ENCODE measurements at regions not wholly inside any gene's neighbourhood (a gene's known extent, or its start where the extent isn't known, plus 50 kb on each side); places are given as distances from the start of the nearest gene placed in this dataset.
A peak's percentile ranks its signal among the peaks of the same experiment; 100 is the strongest.

DNA sequence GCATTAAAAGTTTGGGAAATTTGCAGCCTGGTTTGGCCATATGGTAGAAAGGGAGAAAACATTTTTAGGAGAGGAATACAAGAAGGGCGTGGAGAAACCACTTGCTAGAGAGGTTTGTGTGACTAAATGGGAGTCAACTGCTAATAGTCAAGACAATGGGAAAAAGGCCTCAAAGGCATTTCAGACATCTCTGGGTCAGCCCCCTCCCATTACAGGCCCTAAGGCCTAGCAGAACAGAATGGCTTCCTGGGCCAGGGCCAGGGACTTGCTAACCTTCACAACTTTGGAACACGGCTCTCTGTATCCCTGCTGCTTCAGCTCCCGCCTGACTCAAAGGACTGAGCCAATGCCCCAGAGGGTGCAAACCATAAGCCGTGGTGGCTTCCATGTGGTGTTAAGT is 752.3 kb upstream of the ADAMTS5 start:
- DNase-seq = no peak

DNA sequence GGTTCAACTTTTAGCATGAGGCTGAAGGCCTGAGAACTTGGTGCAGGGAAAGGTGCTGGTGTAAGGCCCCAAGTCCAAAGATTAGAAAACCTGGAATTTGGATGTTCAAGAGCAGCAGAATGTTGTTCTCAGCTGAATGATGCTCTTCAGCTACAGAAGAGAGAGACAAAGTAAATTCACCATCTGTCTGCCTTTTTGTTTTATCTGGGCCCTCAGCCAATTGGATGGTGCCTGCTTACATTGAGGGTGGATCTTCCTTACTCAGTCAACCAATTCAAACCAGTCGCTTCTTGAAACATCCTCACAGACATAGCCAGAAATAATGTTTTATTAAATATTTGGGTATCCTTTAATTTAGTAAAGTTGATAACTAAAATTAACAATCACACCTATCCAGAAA is 748.2 kb upstream of the ADAMTS5 start:
- DNase-seq = no peak

DNA sequence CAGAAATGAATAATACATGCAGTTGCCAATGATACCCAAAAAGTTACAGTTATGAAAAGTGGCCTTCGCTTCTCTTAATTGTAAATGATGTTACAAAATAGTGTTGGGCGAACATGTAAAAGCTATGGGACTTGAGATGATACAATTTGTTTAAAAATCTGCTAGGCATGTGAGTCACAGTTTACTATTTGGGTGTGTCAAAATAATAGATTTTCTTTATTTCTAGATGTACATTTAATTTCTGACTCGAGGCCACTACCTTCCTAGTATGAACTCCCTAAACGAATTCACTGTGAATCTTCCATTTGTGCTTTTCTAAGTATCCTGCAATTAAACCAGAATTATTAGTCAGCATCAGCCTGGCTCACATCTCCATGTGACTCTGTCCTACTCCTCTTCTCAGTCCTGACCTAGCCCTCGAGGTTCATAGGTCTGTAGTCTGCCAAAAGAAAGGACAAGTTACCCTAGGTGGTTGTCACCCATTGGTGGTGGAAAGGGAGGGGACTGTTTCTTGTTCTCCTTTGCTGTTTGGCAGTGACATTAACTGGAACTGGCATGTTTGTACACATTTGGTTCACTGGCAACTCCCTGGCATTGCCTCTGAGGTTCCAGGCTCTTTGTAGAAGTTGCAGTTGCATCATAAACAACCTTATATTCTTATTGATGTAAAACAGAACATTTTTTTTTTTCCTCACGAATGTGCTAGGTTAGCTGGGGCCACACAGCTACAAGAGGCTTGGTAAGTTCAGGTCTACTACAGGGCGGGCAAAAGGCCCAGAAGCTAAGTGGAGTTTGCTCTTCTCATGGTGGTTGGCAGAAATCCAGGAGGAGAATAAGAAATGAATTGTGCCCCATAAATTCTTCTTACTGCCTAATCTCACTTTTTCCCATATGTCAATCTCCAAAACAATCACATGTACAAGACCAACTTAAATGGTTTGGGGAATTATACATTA is 746.5 kb upstream of the ADAMTS5 start:
- DNase-seq = no peak

DNA sequence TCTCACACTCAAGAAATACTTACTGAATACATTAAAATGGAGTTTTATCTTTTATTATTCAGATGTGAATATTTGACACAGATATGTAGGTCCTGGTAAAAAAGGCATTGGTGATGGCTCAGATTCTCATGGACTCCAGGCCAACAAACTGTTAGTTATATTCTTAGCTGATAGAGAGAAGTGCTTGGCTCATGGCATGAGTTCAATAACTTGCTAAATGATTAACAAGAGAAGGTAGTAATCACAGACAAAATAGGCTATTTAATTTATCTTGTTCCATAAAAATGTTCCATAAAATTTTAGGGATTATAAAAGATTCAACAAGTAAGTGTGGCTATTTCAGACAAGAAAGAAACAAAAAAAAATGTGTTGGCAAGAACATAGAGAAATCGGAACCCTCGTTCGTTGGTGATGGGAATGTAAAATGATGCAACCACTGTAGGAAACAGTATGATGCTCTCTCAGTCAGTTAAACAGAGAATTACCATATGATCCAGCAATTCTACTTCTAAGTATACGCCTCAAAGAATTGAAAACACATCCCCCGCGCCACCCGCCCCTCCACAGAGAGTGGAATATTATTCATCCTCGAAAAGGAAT is 737.8 kb upstream of the ADAMTS5 start:
- DNase-seq = no peak

DNA sequence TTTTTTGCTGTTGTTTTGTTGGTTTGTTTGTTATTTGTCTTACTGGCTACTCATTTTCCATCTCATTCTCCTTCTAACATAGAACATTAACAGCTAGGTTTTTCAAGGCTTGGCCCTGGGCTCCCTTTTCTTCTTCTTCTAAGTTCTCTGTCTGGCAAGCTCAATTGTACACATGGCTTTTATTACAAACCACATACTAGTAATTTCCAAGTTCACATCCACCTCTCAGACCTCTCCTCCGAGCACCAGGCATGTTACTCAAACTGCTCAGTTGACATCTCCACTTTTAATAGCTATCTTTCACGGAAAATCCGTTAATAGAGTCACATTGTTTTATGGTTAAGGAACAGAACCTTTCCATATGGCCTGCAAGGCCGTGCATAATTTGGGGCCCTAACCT is 736.9 kb upstream of the ADAMTS5 start:
- no peak for DNase-seq

DNA sequence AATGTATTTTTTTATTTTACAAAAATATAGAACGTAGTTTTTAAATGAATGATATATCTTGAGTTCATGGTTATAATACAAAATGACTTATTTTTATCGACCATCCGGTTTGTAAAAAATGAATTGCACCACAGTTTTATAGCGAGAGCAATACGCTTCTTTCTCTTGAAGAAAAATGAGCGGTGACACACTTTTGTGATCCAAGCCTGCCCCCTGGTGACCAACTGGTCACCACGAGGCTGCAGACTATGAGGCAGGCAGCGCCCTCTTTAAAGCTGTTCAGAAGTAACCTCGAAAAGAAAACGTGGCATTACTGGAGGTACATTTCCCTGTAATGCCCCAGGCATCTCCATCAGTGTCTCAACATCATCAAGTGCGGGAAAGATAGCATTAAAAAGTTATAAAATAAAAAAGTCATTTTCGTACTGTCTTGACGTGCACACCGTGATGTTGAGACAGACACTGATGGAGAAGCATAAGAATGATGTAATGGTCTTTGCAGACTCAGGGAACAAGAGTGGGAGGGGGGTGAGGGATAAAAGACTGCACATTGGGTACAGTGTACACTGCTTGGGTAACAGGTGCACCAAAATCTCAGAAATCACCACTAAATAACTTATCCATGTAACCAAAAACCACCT is 734.2 kb upstream of the ADAMTS5 start:
- peak; percentile 75 to 79 for DNase-seq

DNA sequence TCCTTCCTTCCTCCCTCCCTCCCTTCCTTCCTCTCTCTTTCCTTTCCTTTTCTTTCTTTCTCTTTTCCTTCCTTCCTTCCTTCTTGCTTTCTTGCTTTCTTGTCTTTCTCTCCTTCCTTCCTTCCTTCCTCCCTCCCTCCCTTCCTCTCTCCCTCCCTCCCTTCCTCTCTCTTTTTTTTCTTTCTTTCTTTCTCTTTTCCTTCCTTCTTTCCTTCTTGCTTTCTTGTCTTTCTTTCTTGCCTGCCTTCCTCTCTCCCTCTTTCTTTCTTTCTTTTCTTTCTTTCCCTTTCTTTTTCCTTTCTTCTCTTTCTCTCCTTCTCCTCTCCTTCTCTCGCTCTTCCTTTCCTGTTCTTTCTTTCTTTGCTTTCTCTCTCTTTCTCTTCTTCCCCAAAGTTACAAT is 728.4 kb upstream of the ADAMTS5 start:
- no peak for DNase-seq

DNA sequence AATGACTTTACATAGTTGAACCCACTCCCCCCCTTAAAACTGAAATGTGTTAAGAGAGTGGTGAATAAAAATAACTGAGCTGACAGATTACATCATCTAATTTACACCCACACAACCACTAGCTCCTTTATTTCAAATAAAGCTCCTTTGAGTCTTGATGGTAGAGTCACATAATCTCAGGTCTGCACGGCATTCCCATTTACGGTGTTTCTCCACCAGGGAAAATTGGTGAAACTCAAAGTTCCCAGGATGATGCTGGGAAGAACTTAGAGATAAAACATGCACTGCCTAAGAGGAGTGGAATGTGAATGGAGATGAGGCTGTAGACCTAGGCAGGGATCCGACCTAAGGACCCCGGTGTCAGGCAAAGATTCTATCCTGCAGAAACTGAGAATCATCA is 727.8 kb upstream of the ADAMTS5 start:
- DNase-seq = no peak

DNA sequence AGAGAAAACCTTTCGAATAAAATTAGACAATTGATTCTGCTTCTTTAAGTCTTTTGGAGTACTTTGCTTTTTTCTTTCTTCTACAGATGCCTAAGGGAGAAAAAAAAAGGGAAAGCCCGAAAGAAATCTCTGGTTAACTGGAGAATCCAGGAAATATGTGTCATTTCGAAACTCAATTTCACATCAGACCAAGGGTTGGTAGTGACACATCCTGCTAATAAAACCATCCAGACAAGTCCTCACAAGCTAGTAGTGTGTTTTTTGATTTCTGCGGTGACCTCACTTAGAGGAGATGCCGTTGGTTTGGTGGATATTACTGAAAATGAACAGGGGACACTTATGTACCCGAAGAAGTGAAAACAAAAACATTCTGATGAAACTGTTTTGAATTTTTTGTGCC is 726.5 kb upstream of the ADAMTS5 start:
- no peak for DNase-seq

DNA sequence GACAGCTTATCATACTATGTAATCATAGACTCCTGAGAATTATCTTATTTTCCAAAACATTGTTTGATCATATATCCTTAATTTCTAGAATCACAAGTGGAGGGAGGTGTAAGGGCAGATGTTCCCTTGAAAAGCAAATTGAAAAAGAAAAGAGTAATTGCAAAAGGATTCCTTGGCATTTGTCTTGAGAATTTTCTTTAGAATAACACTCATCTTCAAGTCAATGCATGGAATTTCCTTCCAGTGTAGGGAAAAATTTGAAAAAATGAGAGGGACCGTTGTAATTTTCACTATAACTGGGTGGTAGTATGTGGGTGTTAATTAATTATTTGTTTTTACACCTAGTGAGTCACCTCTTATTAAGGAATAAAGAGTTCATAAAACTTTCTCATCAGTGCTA is 724.6 kb upstream of the ADAMTS5 start:
- no peak for DNase-seq

DNA sequence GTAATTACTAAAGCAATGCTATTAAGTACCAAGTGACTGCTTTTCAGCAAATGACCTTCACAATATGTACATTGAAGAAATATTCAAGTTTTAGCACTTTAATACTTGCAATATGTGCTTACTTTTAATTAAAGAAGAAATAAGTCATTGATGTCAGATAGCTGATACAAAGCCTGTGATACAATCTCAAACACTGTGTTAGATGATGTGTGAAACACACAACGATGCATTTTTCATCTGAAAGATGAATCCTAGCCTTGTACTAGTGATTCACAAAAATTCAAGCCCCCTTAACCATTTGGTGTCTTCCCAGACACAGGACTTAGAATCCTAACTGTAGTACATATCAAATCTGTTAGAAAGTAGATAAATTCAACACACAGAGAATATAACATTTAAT is 724.1 kb upstream of the ADAMTS5 start:
- no peak for DNase-seq

DNA sequence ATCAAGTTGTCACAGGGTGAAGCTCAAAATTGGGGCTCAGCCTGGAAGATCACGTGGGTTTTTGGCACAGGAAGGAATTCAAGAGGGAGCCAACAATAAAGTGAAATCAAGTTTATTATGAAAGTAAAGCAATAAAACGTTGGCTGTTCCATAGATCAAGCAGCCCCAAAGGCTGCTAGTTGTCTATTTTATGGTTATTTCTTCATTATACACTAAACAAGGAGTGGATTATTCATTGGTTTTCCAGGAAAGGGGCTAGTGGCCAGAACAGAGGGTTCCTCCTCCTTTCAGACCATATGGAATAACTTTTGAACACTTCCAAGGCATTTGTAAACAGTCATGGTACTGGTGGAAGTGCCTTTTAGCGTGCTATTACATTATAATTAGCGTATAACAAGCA is 723.5 kb upstream of the ADAMTS5 start:
- no peak for DNase-seq

DNA sequence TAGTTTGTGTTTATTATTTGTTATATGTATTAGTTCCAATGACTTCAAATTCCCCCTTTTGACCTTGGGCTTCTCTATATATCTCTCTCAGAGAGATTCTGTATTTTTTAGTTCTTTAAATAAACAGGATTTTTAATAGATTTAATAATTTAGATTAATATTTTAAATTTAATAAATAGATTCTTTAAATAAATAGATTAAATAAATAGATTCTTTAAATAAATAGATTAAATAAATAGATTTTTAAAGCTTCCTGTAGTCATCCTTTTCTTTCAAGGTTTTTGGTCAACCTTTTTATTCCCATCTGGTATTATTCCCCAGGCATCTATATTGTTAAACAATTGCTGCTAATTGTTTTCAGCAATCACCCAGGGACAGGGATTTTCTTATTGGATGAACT is 721.9 kb upstream of the ADAMTS5 start:
- no peak for DNase-seq

DNA sequence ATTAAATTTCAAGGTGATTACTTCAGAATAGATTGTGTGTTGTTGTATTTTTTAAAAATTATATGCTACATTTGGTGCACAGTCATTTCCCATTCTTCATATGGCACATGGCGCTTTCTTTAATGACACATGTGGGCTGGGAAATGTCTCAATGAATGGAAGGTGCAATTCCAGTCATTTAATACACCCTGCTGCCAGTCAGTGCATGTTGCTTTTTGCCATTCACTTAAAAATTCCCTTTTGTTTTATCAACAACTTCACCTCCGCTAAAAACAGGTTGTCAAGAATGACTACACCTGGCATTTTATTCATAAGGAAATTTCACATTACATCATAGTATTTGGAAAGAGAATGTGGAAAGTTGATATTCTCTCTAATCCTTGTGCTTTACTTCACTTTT is 716.4 kb upstream of the ADAMTS5 start:
- no peak for DNase-seq

DNA sequence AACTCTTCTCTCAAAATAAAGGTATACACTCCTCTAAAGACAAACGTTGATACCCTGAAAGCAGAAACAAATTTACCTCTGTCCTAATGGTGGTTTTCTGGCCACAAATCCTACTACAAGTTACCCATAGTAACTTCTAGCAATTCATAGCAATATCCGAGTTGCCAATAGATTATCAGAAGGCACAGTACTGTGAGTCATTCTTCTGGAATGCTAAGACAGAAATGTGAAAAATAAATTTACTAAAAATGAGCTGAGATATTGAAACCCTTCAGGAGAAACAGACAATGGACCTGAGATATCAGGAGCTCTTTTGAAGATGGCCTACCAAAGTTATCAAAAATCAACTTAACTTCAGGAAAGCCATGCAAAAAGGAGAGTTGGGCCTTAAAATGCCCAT is 715.0 kb upstream of the ADAMTS5 start:
- no peak for DNase-seq

DNA sequence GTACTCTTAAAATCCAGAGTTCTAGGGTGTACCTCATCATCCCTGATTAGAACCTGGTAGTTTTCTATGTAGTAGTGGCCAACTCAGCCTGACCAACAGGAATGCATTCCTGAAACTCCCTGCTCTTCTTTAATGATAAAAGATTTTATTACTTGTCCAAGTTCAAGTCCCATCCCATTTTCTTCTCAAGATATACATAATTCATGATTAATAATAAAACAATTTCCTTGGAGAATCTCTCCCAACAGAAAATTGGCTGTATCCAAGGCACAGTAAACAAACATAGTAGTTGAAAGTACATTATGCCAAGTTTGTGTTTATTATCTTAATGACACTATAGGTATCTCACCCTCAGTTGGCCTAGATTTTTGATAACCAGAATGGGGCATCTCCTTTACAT is 714.1 kb upstream of the ADAMTS5 start:
- DNase-seq = no peak

DNA sequence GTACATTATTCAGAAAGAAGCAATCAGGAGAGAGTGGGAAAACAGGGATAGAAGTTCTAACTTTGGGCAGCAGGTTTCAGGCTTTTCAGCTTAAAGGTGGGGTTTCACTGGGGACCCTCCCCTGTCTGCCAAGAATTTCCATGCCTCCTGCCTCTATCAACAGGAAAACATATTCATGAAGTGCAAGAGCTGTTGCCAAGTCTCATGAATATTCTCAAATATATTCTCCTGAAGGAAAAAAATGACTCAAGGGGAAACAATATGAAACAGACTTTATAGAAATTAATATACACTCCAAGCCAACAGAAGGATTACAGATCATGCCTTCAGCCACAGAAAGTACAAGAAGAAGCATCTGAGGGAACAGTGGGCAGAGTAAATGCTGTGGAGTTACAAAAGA is 713.3 kb upstream of the ADAMTS5 start:
- no peak for DNase-seq

DNA sequence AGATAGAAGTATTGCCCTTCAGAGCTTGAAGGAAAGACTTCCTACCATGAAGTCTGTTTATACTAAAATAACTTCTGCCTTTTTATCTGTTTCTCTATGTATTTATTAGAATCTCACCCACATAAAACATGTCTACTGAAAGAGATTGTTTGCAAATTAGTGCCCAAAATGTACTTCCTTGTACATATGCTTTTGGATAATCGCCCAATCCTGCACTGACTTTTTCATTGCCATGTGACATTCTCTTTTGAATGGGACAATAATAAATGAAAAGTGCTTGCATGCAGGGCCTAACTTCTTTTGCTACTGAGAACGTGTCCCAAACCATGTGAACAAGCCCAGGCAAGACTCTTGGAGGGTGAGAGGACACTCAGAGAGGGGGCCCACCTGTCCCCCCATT is 711.6 kb upstream of the ADAMTS5 start:
- DNase-seq = no peak

DNA sequence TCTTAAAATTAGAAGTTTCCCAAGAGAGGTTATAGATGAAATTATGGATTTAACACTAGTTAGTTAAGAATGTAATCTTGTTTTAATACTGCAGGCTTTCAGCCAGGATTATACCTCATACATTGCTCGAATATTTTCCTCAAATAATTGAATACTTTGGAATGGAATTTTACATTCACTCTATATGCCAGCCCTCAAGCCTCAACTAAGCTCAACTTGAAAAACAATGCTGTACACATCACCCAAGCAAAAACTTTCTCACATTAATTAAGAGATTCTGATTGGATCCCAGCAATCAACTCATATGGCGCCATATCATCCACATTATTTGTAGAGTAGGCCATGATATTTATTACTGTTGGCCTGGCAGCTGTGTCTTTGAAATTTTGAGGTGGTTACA is 710.7 kb upstream of the ADAMTS5 start:
- no peak for DNase-seq

DNA sequence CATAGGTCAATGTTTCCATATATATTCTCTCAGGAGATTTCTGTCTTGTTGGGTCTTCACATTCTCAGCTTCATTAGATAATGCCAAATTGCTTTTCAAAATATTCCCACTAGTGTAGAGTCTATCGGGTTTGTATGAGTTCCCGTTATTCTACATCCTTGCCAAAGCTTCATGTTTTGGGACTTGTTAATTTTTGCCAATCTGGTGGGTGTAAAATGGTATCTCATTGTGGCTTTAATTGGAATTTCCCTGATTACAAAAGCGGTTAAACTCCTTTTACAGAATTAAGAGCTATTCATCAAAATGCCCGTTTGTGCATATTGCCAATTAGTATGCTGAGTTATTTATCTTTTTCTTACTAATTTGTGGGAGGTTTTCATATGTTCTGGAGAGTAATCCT is 708.4 kb upstream of the ADAMTS5 start:
- DNase-seq = no peak

DNA sequence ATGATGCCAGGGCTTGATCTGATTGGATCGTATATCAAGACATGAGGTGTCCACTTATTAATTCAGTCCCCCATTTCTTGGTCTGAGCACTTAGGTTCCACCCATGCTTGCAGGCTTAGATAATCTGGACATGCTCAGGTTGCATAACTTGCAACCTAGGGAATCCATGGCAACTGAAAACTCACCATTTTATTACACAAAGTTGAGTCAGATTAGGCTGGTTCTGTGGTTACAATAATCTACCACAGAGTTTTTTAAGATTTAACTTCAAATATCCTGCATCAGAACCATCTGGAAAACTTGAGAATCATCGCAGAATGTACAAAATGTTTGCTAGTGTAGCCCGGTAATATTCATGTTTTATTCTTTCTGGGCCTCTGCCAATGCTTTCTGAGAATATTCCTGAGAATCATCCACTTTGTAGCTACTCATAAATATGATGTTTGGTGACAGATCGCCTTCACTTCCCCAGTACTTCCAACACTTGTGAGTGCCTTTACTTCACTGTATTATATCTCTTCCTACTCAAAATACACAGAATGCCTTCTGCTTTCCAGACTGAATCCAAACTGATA is 707.2 kb upstream of the ADAMTS5 start:
- DNase-seq = no peak

DNA sequence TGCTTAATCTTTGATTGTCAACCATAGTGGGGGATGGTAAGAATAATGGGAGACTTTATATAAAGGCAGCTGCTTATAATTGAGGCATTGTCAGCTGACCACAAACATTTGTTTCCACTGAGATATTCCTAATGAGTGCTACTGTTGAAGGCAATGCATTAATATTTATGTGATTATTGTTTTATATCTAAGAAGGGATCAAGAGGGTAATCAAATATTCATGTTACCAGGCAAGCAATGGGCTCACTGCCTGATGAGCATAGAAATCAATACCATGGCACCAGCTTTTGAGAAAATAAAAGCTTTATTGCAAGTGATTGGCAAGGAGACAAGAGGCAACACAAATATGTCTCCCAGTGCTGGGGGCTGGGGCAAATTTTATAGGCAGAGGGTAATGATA is 706.7 kb upstream of the ADAMTS5 start:
- no peak for DNase-seq

DNA sequence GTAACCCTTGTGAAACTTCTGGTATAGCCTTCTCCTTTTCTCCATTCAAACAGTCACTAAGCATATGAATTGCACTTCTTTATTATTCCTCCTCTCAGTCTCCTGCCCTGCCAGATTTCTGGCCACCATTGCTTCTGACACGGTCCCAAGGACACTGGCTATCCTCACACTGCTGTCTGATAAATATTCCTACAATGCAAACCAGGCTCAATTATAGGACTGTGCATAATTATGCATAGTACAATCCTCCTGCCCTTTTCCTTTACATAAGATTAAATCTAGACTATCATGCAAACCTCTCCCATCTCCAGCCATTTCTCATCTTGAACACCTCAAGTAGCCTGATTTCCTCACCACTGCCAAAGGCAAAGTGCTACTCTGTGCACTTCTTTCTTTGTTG is 704.3 kb upstream of the ADAMTS5 start:
- DNase-seq = no peak

DNA sequence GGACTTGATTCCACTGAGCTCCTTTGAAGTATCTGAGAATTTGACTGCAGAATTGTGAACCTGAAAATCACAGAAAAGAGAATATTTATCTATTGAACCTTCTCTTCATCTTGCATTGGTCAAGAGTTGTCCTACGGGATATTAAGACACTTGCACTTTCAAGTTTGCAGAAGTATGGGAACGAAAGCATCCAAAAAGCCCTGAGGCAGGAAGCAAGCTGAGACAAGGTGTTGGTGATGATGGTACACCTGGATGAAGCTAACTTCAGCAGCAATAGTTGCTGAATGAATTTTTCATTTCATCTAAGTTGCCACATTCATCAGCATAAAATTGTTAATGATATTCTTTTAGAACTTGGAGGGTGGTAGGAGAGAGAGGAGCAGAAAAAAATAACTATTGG is 686.6 kb upstream of the ADAMTS5 start:
- DNase-seq = no peak

All from SHP77 (cell line).